ENCODE measurements at regions not wholly inside any gene's neighbourhood (a gene's known extent, or its start where the extent isn't known, plus 50 kb on each side); places are given as distances from the start of the nearest gene placed in this dataset.

- in situ Hi-C loops (cut with MboI) (no loop called here), intact Hi-C loops (cut with micrococcal nuclease; ENCODE audit: unreplicated experiment) (loop anchor here (5.0 to 10.0 kb wide), 3 partner anchors 153 to 813 kb away; no protein-coding TSS in a partner anchor)
- no peaks in the 10 kb centered on the region for H3K4me1 ChIP-seq (ENCODE audit: control insufficient read depth, insufficient read depth, low read length)
- FAIRE-seq = peak; percentile 77
- WGBS (ENCODE audit: insufficient coverage, insufficient replicate concordance, low lambda C conversion rate, missing lambda C conversion rate) = 30% methylated on average over 7 of the region's 7 CpGs
- ChIA-PET CTCF (interaction anchor here (0.5 to 2.9 kb wide), 45 partner anchors 8 to 1807 kb away, joined by 3 to 51 read pairs (median 3); no protein-coding TSS in a partner anchor), SMC1A (ENCODE audit: uncharacterized antibody, unreplicated experiment) (interaction anchor here (0.6 to 1.9 kb wide), 31 partner anchors 9 to 1806 kb away, joined by 3 to 23 read pairs (median 4); no protein-coding TSS in a partner anchor), RAD21 (ENCODE audit: unreplicated experiment) (interaction anchor here (0.5 to 2.1 kb wide), 30 partner anchors 8 to 1806 kb away, joined by 3 to 29 read pairs (median 4); partner anchors contain the start of gene PTPRG), POLR2A (interaction anchor here (1.4 kb wide), 1 partner anchor 626 kb away, joined by 3 read pairs; no protein-coding TSS in a partner anchor)
- no peaks in the 10 kb centered on the region; a peak in 1 of 4 replicates for H3K27me3 ChIP-seq (replicated peaks in 1 of 2; ENCODE audit: control insufficient read depth in 2 of 2, insufficient read depth in 2 of 2, low read length in 1 of 2)
- no peak overlapping the region for H3K9ac ChIP-seq (ENCODE audit: control insufficient read depth, insufficient read depth, low read length)
- no peaks in the 10 kb centered on the region for H3K79me2 ChIP-seq (ENCODE audit: control insufficient read depth, insufficient read depth, low read length)
- no peak overlapping the region for H3K27ac ChIP-seq (ENCODE audit: control insufficient read depth, insufficient read depth)
- no peaks in the 10 kb centered on the region for H3K9me3 ChIP-seq (replicated peaks; ENCODE audit: control insufficient read depth, insufficient read depth, low read length)
- no peaks in the 10 kb centered on the region for H4K20me1 ChIP-seq (ENCODE audit: control insufficient read depth, insufficient read depth)
- no peak overlapping the region for H3K4me2 ChIP-seq (ENCODE audit: control insufficient read depth, insufficient read depth)
- ATAC-seq = peak; percentile 99
- TF ChIP-seq CTCF (IDR thresholded peaks at IDR 0.05 in 2 of 3, conservative IDR thresholded peaks at IDR 0.05 in 1 of 3; ENCODE audit: control insufficient read depth in 2 of 3, extremely low read depth in 1 of 3, insufficient read depth in 1 of 3, low read depth in 3 of 3, low read length in 3 of 3) = peak; percentile 58 to 73 (median 61); a peak in 5 of 6 replicates
- TF ChIP-seq TCF7 (IDR thresholded peaks at IDR 0.05; ENCODE audit: borderline replicate concordance) = no peak
- no peak for TF ChIP-seq POLR2AphosphoS2 (IDR thresholded peaks at IDR 0.05; ENCODE audit: low read depth, low read length)
- TF ChIP-seq SMC3 (IDR thresholded peaks at IDR 0.05; ENCODE audit: borderline replicate concordance, low read length) = peak; percentile 82
- TF ChIP-seq IRF4 (IDR thresholded peaks at IDR 0.05; ENCODE audit: low read depth, low read length) = no peak
- TF ChIP-seq TCF12 (IDR thresholded peaks at IDR 0.05; ENCODE audit: low read depth, low read length) = no peak
- TF ChIP-seq PAX5 (IDR thresholded peaks at IDR 0.05; ENCODE audit: borderline replicate concordance, low read depth, low read length) = no peak
- TF ChIP-seq NR2C2 (IDR thresholded peaks at IDR 0.05; ENCODE audit: borderline replicate concordance, control insufficient read depth, insufficient read length, low read depth) = no peak
- TF ChIP-seq E2F8 (IDR thresholded peaks at IDR 0.05; ENCODE audit: low read depth, partially characterized antibody) = no peak
- peak; percentile 85 for TF ChIP-seq RAD21 (IDR thresholded peaks at IDR 0.05; ENCODE audit: insufficient read depth, low read depth, low read length)
- no peak overlapping the region for H3K4me3 ChIP-seq
- no peak overlapping the region for H2AFZ ChIP-seq (ENCODE audit: control insufficient read depth, low read depth, low read length)
- no peak for DNase-seq (ENCODE audit: low read depth, low spot score)
- no peaks in the 10 kb centered on the region for H3K36me3 ChIP-seq (ENCODE audit: control insufficient read depth in 2 of 2, insufficient read depth in 2 of 2, low read length in 1 of 2)
- BruUV-seq (replicated peaks) = no TSS peak
These were observed 130.6 kb upstream of the FHIT start for GRCh38 chr3:61381745-61382392.
